Activated CD8-positive, alpha-beta T cell treated with anti-CD3 and anti-CD28 coated beads for 36 hours (primary cell): ENCODE measurements at regions not wholly inside any gene's neighbourhood (a gene's known extent, or its start where the extent isn't known, plus 50 kb on each side); places are given as distances from the start of the nearest gene placed in this dataset.

ENCODE experiments used
- ATAC-seq: fragments of 200-7000 bp; cut with Tn5 transposase; one replicate; pipeline ENCODE4 v1.10.0; 2021; ENCODE audit warnings: mild to moderate bottlenecking, moderate library complexity
- CTCF ChIA-PET: fragments of 350-600 bp; sonication (Branson Sonifier 250); formaldehyde crosslinking; loops from one replicate; lab custom pipeline; 2021; ENCODE audit warnings: antibody characterized with exemption; lab: Charles Lee
- POLR2A ChIA-PET: fragments of 350-600 bp; sonication (Branson Sonifier 250); formaldehyde crosslinking; loops from one replicate; lab custom pipeline; 2021; ENCODE audit warnings: antibody characterized with exemption; lab: Charles Lee
- DNase-seq: peaks from one replicate; pipeline ENCODE4 v3.0.0-alpha.2; 2020
- H3K27ac Mint-ChIP-seq: one replicate; pipeline ENCODE4 v1.8.0; 2021; ENCODE audit warnings: mild to moderate bottlenecking, mixed read lengths
- H3K27me3 Mint-ChIP-seq: one replicate; pipeline ENCODE4 v1.8.0; 2021; ENCODE audit warnings: mixed read lengths
- H3K36me3 Mint-ChIP-seq: one replicate; pipeline ENCODE4 v1.8.0; 2021; ENCODE audit warnings: low read depth, mixed read lengths
- H3K4me1 Mint-ChIP-seq: one replicate; pipeline ENCODE4 v1.8.0; 2021; ENCODE audit warnings: low read depth, mixed read lengths
- H3K4me3 Mint-ChIP-seq: one replicate; pipeline ENCODE4 v1.8.0; 2021; ENCODE audit warnings: mild to moderate bottlenecking, moderate library complexity, mixed read lengths
- H3K9me3 Mint-ChIP-seq: one replicate; pipeline ENCODE4 v1.8.0; 2021; ENCODE audit warnings: mixed read lengths
- CTCF ChIP-seq: fragments of 200-600 bp; IDR thresholded peaks from one replicate; pipeline ENCODE4 v1.8.0; 2022; ENCODE audit warnings: antibody characterized with exemption, mild to moderate bottlenecking
- intact Hi-C: fragments of 100-400 bp; cut with micrococcal nuclease; formaldehyde crosslinking; loops from one replicate; pipeline ENCODE4 v1.10.0; 2022

DNA sequence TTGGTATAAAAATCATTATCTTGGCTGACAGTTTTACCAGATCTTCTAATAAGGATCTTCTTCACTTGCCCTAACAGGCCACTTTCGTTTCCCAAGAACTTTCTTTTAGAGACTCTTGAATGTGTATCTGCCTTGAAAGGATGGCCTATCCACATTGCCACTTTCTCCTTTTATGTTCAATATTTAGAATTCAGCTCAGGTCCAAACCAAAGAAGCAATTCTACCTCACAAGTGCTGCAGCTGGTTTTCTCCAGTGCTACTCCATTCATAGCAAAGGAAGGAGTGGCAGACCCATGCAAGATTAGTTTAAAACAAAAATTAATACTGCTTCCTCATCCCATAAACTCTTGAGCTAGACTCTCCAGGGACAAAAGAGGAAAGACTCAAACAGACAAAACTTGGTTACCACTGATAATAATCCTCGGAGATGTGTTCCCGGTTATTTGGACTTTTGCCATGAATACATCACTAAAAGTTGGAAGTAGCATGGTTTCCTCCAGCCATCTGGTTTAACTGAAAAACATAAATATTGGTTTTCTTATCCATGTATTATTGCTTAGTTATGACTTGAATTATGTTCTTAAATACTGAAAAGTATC, 401.8 kb downstream of the PABPC4L start:
- TF ChIP-seq CTCF: no peak
- no peaks in the 10 kb centered on the region for H3K4me1 Mint-ChIP-seq
- ATAC-seq (no peak), DNase-seq (no peak)
- no peaks in the 10 kb centered on the region for H3K36me3 Mint-ChIP-seq
- H3K27me3 Mint-ChIP-seq: no peaks in the 10 kb centered on the region
- peaks cover 1% of the 10 kb centered on the region for H3K9me3 Mint-ChIP-seq
- CTCF ChIA-PET: no interaction called here
- H3K27ac Mint-ChIP-seq: no peak overlapping the region
- intact Hi-C loops: no loop called here
- POLR2A ChIA-PET: no interaction called here
- H3K4me3 Mint-ChIP-seq: no peak overlapping the region

- no peak overlapping the region for H3K27ac Mint-ChIP-seq
- intact Hi-C loops: no loop called here
- DNase-seq: no peak
- ChIA-PET POLR2A (no interaction called here), CTCF (no interaction called here)
- no peak for TF ChIP-seq CTCF
- no peaks in the 10 kb centered on the region for H3K36me3 Mint-ChIP-seq
- peaks cover 2% of the 10 kb centered on the region for H3K9me3 Mint-ChIP-seq
- no peak overlapping the region for H3K4me3 Mint-ChIP-seq
- no peaks in the 10 kb centered on the region for H3K27me3 Mint-ChIP-seq
- no peaks in the 10 kb centered on the region for H3K4me1 Mint-ChIP-seq
- ATAC-seq: no peak
Measured at GRCh38 chr4:133777661-133778060, 423.9 kb downstream of the PABPC4L start.

DNA sequence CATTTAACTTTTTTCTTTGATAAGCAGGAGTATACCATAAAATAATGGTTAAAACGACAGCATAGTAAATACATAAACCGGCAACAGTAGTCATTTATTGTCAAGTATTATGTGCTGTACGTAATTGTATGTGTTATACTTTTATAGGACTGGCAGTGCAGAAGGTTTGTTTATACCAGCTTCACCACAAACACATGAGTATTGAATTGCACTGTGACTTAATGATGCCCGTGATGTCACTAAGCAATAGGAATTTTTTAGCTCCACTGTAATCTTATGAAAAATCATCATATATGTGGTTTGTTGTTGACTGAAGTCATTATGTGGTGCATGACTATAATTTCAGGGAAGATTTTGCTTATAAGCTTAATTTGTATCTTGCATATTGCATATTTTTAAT, 424.6 kb downstream of the PABPC4L start:
- Mint-ChIP-seq H3K27me3 (no peaks in the 10 kb centered on the region), H3K36me3 (no peaks in the 10 kb centered on the region), H3K27ac (no peak overlapping the region), H3K4me1 (no peaks in the 10 kb centered on the region), H3K9me3 (peaks cover 6% of the 10 kb centered on the region), H3K4me3 (no peak overlapping the region)
- DNase-seq (no peak), ATAC-seq (no peak)
- no peak for TF ChIP-seq CTCF
- ChIA-PET CTCF (no interaction called here), POLR2A (no interaction called here)
- intact Hi-C loops: no loop called here

GRCh38 chr4:133776503-133776902, 425.1 kb downstream of the PABPC4L start:
- ATAC-seq: no peak
- intact Hi-C loops: no loop called here
- CTCF ChIA-PET: no interaction called here
- DNase-seq: no peak
- no peaks in the 10 kb centered on the region for H3K27me3 Mint-ChIP-seq
- H3K27ac Mint-ChIP-seq: no peak overlapping the region
- H3K4me1 Mint-ChIP-seq: no peaks in the 10 kb centered on the region
- POLR2A ChIA-PET: no interaction called here
- H3K36me3 Mint-ChIP-seq: no peaks in the 10 kb centered on the region
- H3K9me3 Mint-ChIP-seq: peaks cover 7% of the 10 kb centered on the region
- TF ChIP-seq CTCF: no peak
- no peak overlapping the region for H3K4me3 Mint-ChIP-seq

DNA sequence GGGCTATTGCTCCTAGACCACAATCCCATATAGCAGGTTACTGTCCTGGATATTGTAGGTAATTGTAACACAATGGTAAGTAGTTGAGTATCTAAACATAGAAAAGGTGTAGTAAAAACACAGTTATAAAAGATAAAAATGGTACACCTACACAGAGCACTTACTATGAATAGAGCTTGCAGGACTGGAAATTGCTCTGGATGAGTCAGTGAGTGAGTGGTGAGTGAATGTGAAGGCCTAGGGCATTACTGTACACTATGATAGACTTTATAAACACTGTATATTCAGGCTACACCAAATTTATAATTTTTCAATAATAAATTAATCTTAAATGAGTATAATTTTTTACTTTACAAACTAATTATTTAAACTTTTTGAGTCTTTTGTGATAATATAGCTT, 425.7 kb downstream of the PABPC4L start:
- Mint-ChIP-seq H3K27me3 (no peaks in the 10 kb centered on the region), H3K36me3 (no peaks in the 10 kb centered on the region), H3K4me1 (no peaks in the 10 kb centered on the region), H3K27ac (no peak overlapping the region), H3K9me3 (peaks cover 9% of the 10 kb centered on the region), H3K4me3 (no peak overlapping the region)
- ChIA-PET CTCF (no interaction called here), POLR2A (no interaction called here)
- DNase-seq (no peak), ATAC-seq (no peak)
- TF ChIP-seq CTCF: no peak
- intact Hi-C loops: no loop called here
